CD14-positive monocyte (primary cell): ENCODE measurements at regions not wholly inside any gene's neighbourhood (a gene's known extent, or its start where the extent isn't known, plus 50 kb on each side); places are given as distances from the start of the nearest gene placed in this dataset.

Experiments used
- DNase-seq, 3 donors: peaks; one replicate each; pipeline ENCODE4 v3.0.0-alpha.2; 2011 to 2022
- H2AFZ ChIP-seq: 2 replicates; pipeline ENCODE4 v1.6.0; 2012; ENCODE audit warnings: mild to moderate bottlenecking, low read depth, low read length, inconsistent platforms; ENCODE audit not compliant: insufficient read depth, poor library complexity, severe bottlenecking
- H3K27ac ChIP-seq, 2 donors: 1 replicate in 1 of 2; 2 replicates in 1 of 2; pipeline ENCODE4 v1.5.1; 2012 to 2013; ENCODE audit warnings: low read length in 2 of 2, control low read depth in 1 of 2, inconsistent platforms in 1 of 2, low read depth in 1 of 2, mild to moderate bottlenecking in 1 of 2
- H3K27me3 ChIP-seq, 2 donors: one replicate each; pipeline versions ENCODE4 v1.6.0 to v1.6.1; 2011 to 2013; ENCODE audit warnings: low read length in 2 of 2; ENCODE audit not compliant: control insufficient read depth in 2 of 2, insufficient read depth in 2 of 2
- H3K36me3 ChIP-seq, 2 donors: replicated peaks in 1 of 2; 1 replicate in 1 of 2; 2 replicates in 1 of 2; pipeline versions ENCODE4 v1.5.1 to v1.6.1; 2012 to 2013; ENCODE audit warnings: low read length in 2 of 2, control low read depth in 1 of 2, inconsistent platforms in 1 of 2, mild to moderate bottlenecking in 1 of 2; ENCODE audit not compliant: insufficient read depth in 2 of 2, control insufficient read depth in 1 of 2
- H3K4me1 ChIP-seq, 2 donors: 1 replicate in 1 of 2; 2 replicates in 1 of 2; pipeline versions ENCODE4 v1.5.1 to v1.6.1; 2012 to 2013; ENCODE audit warnings: low read length in 2 of 2, control low read depth in 1 of 2, inconsistent platforms in 1 of 2, mild to moderate bottlenecking in 1 of 2, moderate library complexity in 1 of 2; ENCODE audit not compliant: insufficient read depth in 2 of 2, control insufficient read depth in 1 of 2
- H3K4me2 ChIP-seq: replicated peaks from 2 replicates; pipeline ENCODE3; 2012; ENCODE audit warnings: low read length, moderate library complexity, mild to moderate bottlenecking; ENCODE audit not compliant: poor library complexity, severe bottlenecking; ENCODE audit errors: extremely low read depth
- H3K4me3 ChIP-seq, 3 experiments: fragments of 200-600 bp in 1 of 3; sonication (generic) in 1 of 3; replicated peaks in 1 of 3; 1 replicate in 2 of 3; 2 replicates in 1 of 3; pipeline ENCODE4 v1.5.1; 2011 to 2013; ENCODE audit warnings: low read length in 3 of 3, mild to moderate bottlenecking in 3 of 3, control low read depth in 2 of 3, low read depth in 2 of 3, inconsistent platforms in 1 of 3, moderate library complexity in 1 of 3
- H3K79me2 ChIP-seq: 2 replicates; pipeline ENCODE4 v1.6.0; 2012; ENCODE audit warnings: mild to moderate bottlenecking, control low read depth, inconsistent platforms, low read length, moderate library complexity; ENCODE audit not compliant: insufficient read depth
- H3K9ac ChIP-seq: 2 replicates; pipeline ENCODE4 v1.6.0; 2017; ENCODE audit warnings: low read length, mild to moderate bottlenecking; ENCODE audit not compliant: insufficient read depth, poor library complexity, severe bottlenecking
- H3K9me3 ChIP-seq, 2 donors: replicated peaks in 1 of 2; 1 replicate in 1 of 2; 2 replicates in 1 of 2; pipeline versions ENCODE4 v1.5.1 to v1.6.1; 2012 to 2013; ENCODE audit warnings: low read length in 2 of 2, control low read depth in 1 of 2; ENCODE audit not compliant: control insufficient read depth in 1 of 2, insufficient read depth in 1 of 2
- H4K20me1 ChIP-seq: 2 replicates; pipeline ENCODE4 v1.6.0; 2012; ENCODE audit warnings: mild to moderate bottlenecking, low read length, control low read depth, moderate library complexity; ENCODE audit not compliant: insufficient read depth
- H3K27ac Mint-ChIP-seq, 7 donors: one replicate each; pipeline ENCODE4 v1.8.0; 2020; ENCODE audit warnings: mild to moderate bottlenecking in 7 of 7, mixed read lengths in 7 of 7, moderate library complexity in 6 of 7, inconsistent platforms in 2 of 7
- H3K27me3 Mint-ChIP-seq, 3 donors: one replicate each; pipeline ENCODE4 v1.8.0; 2021 to 2022; ENCODE audit warnings: low read depth in 3 of 3, mild to moderate bottlenecking in 3 of 3, mixed read lengths in 3 of 3, moderate library complexity in 3 of 3, inconsistent platforms in 1 of 3
- H3K36me3 Mint-ChIP-seq, 2 donors: one replicate each; pipeline ENCODE4 v1.8.0; 2020; ENCODE audit warnings: mixed read lengths in 2 of 2, inconsistent platforms in 1 of 2, mild to moderate bottlenecking in 1 of 2
- H3K4me1 Mint-ChIP-seq: one replicate; pipeline ENCODE4 v1.8.0; 2020; ENCODE audit warnings: mild to moderate bottlenecking, mixed read lengths
- H3K4me3 Mint-ChIP-seq, 2 donors: one replicate each; pipeline ENCODE4 v1.8.0; 2020; ENCODE audit warnings: mild to moderate bottlenecking in 2 of 2, mixed read lengths in 2 of 2, moderate library complexity in 1 of 2
- H3K9me3 Mint-ChIP-seq, 7 donors: one replicate each; pipeline ENCODE4 v1.8.0; 2020 to 2022; ENCODE audit warnings: mixed read lengths in 7 of 7, mild to moderate bottlenecking in 6 of 7, moderate library complexity in 6 of 7, inconsistent platforms in 2 of 7
- CTCF ChIP-seq: fragments of 200-600 bp; IDR thresholded peaks from one replicate; pipeline ENCODE4 v1.8.0; 2022; ENCODE audit warnings: antibody characterized with exemption, mild to moderate bottlenecking
- WGBS: methylation state at CpG from one replicate; pipeline ENCODE4 v1.1.5; 2013; ENCODE audit warnings: missing lambda C conversion rate; ENCODE audit not compliant: insufficient coverage; 5-methylcytosine and 5-hydroxymethylcytosine counted together
- intact Hi-C, 2 donors: fragments of 100-400 bp; cut with micrococcal nuclease; formaldehyde crosslinking; loops; one replicate each; pipeline versions ENCODE4 v1.15.0 to v1.15.1; 2023

GRCh38 chr5:58041884-58042283 lies 418.0 kb downstream of the PLK2 start:
- DNase-seq: no peak
- no peaks in the 10 kb centered on the region for H3K4me1 ChIP-seq
- Mint-ChIP-seq H3K27ac (no peak overlapping the region), H3K27me3 (no peaks in the 10 kb centered on the region), H3K4me1 (no peaks in the 10 kb centered on the region), H3K36me3 (no peaks in the 10 kb centered on the region), H3K9me3 (peaks cover 0 to 5% (median 0%) of the 10 kb centered on the region in 7 donors), H3K4me3 (no peak overlapping the region)
- H3K27ac ChIP-seq: no peak overlapping the region
- H2AFZ ChIP-seq: no peak overlapping the region
- H3K9me3 ChIP-seq: no peaks in the 10 kb centered on the region
- H3K9ac ChIP-seq: no peak overlapping the region
- no peaks in the 10 kb centered on the region for H3K79me2 ChIP-seq
- TF ChIP-seq CTCF: no peak
- H3K27me3 ChIP-seq: no peaks in the 10 kb centered on the region
- no peaks in the 10 kb centered on the region for H3K36me3 ChIP-seq
- intact Hi-C loops: no loop called here
- H3K4me2 ChIP-seq: no peak overlapping the region
- no peaks in the 10 kb centered on the region for H4K20me1 ChIP-seq
- 100% methylated on average over 2 of the region's 3 CpGs for WGBS
- H3K4me3 ChIP-seq: no peak overlapping the region

DNA sequence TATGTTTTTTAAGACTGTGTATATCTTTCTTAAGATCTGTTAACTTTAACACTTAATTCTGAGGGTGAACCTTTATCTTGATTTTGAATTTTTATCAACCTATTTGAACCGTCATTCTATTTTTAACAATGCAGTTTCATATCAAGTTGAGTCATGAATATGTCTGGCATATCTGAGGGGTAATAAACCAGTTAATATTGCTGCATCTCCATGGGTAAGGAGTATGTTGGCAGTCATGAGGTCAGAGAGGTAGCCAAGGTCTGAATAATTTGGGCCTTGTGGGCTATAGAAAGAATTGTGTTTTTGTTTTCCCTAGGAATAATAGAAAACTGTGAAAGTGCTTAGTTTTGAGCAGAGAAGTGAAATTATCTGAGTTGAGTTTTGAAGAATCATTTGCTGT lies 419.0 kb downstream of the PLK2 start:
- Histone ChIP-seq H3K9me3 (no peaks in the 10 kb centered on the region), H3K4me2 (no peak overlapping the region), H3K9ac (no peak overlapping the region), H3K27ac (no peak overlapping the region), H3K27me3 (no peaks in the 10 kb centered on the region), H3K79me2 (no peaks in the 10 kb centered on the region), H3K36me3 (no peaks in the 10 kb centered on the region), H2AFZ (no peak overlapping the region), H3K4me1 (no peaks in the 10 kb centered on the region), H3K4me3 (no peak overlapping the region), H4K20me1 (no peaks in the 10 kb centered on the region)
- no peak for DNase-seq
- Mint-ChIP-seq H3K4me1 (no peaks in the 10 kb centered on the region), H3K27me3 (no peaks in the 10 kb centered on the region), H3K9me3 (peaks cover 0 to 5% (median 0%) of the 10 kb centered on the region in 7 donors), H3K36me3 (no peaks in the 10 kb centered on the region), H3K27ac (no peak overlapping the region), H3K4me3 (no peak overlapping the region)
- no CpG with 5 or more reads among the region's 1 CpG for WGBS
- TF ChIP-seq CTCF: no peak
- intact Hi-C loops: no loop called here
